HCT116 (cell line): ENCODE measurements at regions not wholly inside any gene's neighbourhood (a gene's known extent, or its start where the extent isn't known, plus 50 kb on each side); places are given as distances from the start of the nearest gene placed in this dataset.

ENCODE experiments used
- ATAC-seq: fragments of 200-7000 bp; cut with Tn5 transposase; 2 replicates; pipeline ENCODE4 v1.9.1; 2020; ENCODE audit warnings: mild to moderate bottlenecking, moderate library complexity
- BruUV-seq: library from RNA; stranded (reverse); fragments of 400-500 nt; replicated peaks from 2 replicates; lab custom pipeline; 2021; lab: Mats Ljungman, UMichigan
- CTCF ChIA-PET: fragments of 300-600 bp; sonication (Branson Sonifier 250); formaldehyde crosslinking; loops from one replicate; lab custom pipeline; 2021; ENCODE audit warnings: antibody characterized with exemption; lab: Charles Lee
- POLR2A ChIA-PET: fragments of 300-600, 350-600 bp; sonication (Branson Sonifier 250); formaldehyde crosslinking; loops from one replicate; lab custom pipeline; 2021; ENCODE audit warnings: antibody characterized with exemption; lab: Charles Lee
- RAD21 ChIA-PET, 2 experiments: fragments of 300-600 bp; sonication (Branson Sonifier 250); formaldehyde crosslinking; loops; one replicate each; lab custom pipeline; 2023; ENCODE audit warnings: low total read pairs in 2 of 2; ENCODE audit not compliant: uncharacterized antibody in 2 of 2, unreplicated experiment in 2 of 2, low non-redundant PET in 1 of 2; lab: Charles Lee
- DNase-seq: peaks from one replicate; pipeline ENCODE4 v3.0.0-alpha.2; 2010; ENCODE audit warnings: low read depth, low spot score
- H2AFZ ChIP-seq: fragments of 200-600 bp; shearing (Covaris generic), sonication (generic); 2 replicates; pipeline ENCODE4 v1.6.1; 2017; ENCODE audit warnings: low read depth, mixed run types, mixed read lengths, antibody characterized with exemption, low read length; ENCODE audit not compliant: poor library complexity, severe bottlenecking
- H3K27ac ChIP-seq: 2 replicates; pipeline ENCODE4 v1.5.1; 2012; ENCODE audit warnings: low read depth, low read length
- H3K27me3 ChIP-seq: fragments of 200-600 bp; sonication (generic); 2 replicates; pipeline ENCODE4 v1.6.1; 2016; ENCODE audit warnings: mixed run types, low read length, mixed read lengths; ENCODE audit not compliant: insufficient read depth
- H3K36me3 ChIP-seq, 2 experiments: fragments of 200-500 bp in 1 of 2; fragments of 200-600 bp in 1 of 2; sonication (Bioruptor generic) in 1 of 2; sonication (generic) in 1 of 2; 2 replicates each; pipeline versions ENCODE4 v1.5.1 to v1.6.1; 2014 to 2016; ENCODE audit warnings: low read length in 2 of 2, inconsistent platforms in 1 of 2, mixed read lengths in 1 of 2, mixed run types in 1 of 2; ENCODE audit not compliant: insufficient read depth in 2 of 2, control insufficient read depth in 1 of 2
- H3K4me1 ChIP-seq, 2 experiments: fragments of 200-600 bp in 1 of 2; sonication (generic) in 1 of 2; 2 replicates each; pipeline versions ENCODE4 v1.5.1 to v1.6.1; 2012 to 2017; ENCODE audit warnings: low read length in 2 of 2, inconsistent platforms in 1 of 2, mild to moderate bottlenecking in 1 of 2, mixed read lengths in 1 of 2, mixed run types in 1 of 2, moderate library complexity in 1 of 2; ENCODE audit not compliant: insufficient read depth in 2 of 2, control insufficient read depth in 1 of 2
- H3K4me2 ChIP-seq: fragments of 200-600 bp; sonication (generic); 2 replicates; pipeline ENCODE4 v1.6.1; 2017; ENCODE audit warnings: mixed run types, low read length, mixed read lengths
- H3K4me3 ChIP-seq, 2 experiments: fragments of 200-600 bp in 1 of 2; sonication (generic) in 1 of 2; replicated peaks in 1 of 2; 2 replicates each; pipeline ENCODE4 v1.5.1; 2011 to 2016; ENCODE audit warnings: low read length in 2 of 2, control low read depth in 1 of 2, low read depth in 1 of 2, mild to moderate bottlenecking in 1 of 2, mixed read lengths in 1 of 2, mixed run types in 1 of 2
- H3K79me2 ChIP-seq: fragments of 200-600 bp; sonication (generic); 2 replicates; pipeline ENCODE4 v1.6.1; 2017; ENCODE audit warnings: mild to moderate bottlenecking, mixed run types, low read length, moderate library complexity, mixed read lengths; ENCODE audit not compliant: insufficient read depth
- H3K9ac ChIP-seq: fragments of 200-600 bp; sonication (generic); 2 replicates; pipeline ENCODE4 v1.6.1; 2016; ENCODE audit warnings: low read length, mixed read lengths
- H3K9me2 ChIP-seq: fragments of 200-600 bp; sonication (generic), shearing (Covaris generic); 2 replicates; pipeline ENCODE4 v1.6.1; 2017; ENCODE audit warnings: mixed run types, mild to moderate bottlenecking, moderate library complexity; ENCODE audit not compliant: insufficient read depth
- H3K9me3 ChIP-seq, 2 experiments: fragments of 200-500 bp in 1 of 2; fragments of 200-600 bp in 1 of 2; sonication (Bioruptor generic) in 1 of 2; sonication (generic) in 1 of 2; 2 replicates each; pipeline ENCODE4 v1.6.1; 2014 to 2017; ENCODE audit warnings: low read length in 2 of 2, mixed read lengths in 2 of 2, inconsistent platforms in 1 of 2, low read depth in 1 of 2, mild to moderate bottlenecking in 1 of 2, mixed run types in 1 of 2, moderate library complexity in 1 of 2; ENCODE audit not compliant: control insufficient read depth in 1 of 2, insufficient read depth in 1 of 2
- H4K20me1 ChIP-seq: fragments of 200-600 bp; sonication (generic), shearing (Covaris generic); 2 replicates; pipeline ENCODE4 v1.6.1; 2017; ENCODE audit warnings: mixed run types, mild to moderate bottlenecking, moderate library complexity; ENCODE audit not compliant: insufficient read depth
- EZH2 ChIP-seq: fragments of 200-600 bp; sonication (generic); IDR thresholded peaks from 2 replicates; pipeline ENCODE4 v1.6.1; 2017; ENCODE audit warnings: antibody characterized with exemption, mixed run types
- RAD21 ChIP-seq: IDR thresholded peaks from 2 replicates; pipeline ENCODE4 v1.6.1; 2012; ENCODE audit warnings: low read depth, mild to moderate bottlenecking
- intact Hi-C: fragments of 100-400 bp; cut with micrococcal nuclease; formaldehyde crosslinking; loops from 2 replicates; pipeline ENCODE4 v1.10.0; 2022
- TF ChIP-seq, protein P1 (sequence below): IDR thresholded peaks from 2 replicates; pipeline ENCODE4 v1.6.1; 2012

DNA sequence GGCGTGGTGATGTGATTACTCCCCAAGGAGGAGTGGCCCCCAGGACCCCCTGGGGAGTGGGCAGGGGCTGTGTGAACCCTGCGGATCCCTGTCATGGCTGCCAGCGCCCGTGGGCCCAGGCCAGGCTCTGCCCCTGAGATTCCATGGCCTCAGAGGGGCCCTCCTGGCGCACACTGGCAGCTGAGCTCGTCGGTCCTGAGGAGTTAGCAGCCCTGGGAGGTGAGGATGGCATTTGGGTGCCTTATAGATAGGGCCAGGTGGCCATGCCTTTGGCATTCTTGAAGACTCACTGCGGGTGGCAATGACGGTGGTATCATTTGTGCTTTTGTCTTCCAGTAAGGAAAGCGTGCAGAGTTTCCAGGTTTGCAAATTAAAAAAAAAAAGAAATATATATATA, 146.8 kb upstream of the GSE1 start:
- H3K9ac ChIP-seq: no peak overlapping the region
- no peak for DNase-seq
- no peak overlapping the region for H3K4me3 ChIP-seq
- H3K9me2 ChIP-seq: no peaks in the 10 kb centered on the region
- H3K79me2 ChIP-seq: no peaks in the 10 kb centered on the region
- no peak overlapping the region for H2AFZ ChIP-seq
- H3K9me3 ChIP-seq: no peaks in the 10 kb centered on the region
- CTCF ChIA-PET: interaction anchor here (0.6 to 1.2 kb wide), 3 partner anchors 24 to 168 kb away, joined by 3 to 4 read pairs (median 3); no protein-coding TSS in a partner anchor
- no TSS peak for BruUV-seq
- POLR2A ChIA-PET: no interaction called here
- intact Hi-C loops: no loop called here
- H3K4me2 ChIP-seq: no peak overlapping the region
- H3K4me1 ChIP-seq: peaks cover 2 to 14% of the 10 kb centered on the region in 2 experiments; a peak in 3 of 4 replicates
- no peak overlapping the region for H3K27ac ChIP-seq
- RAD21 ChIA-PET: no interaction called here
- peaks cover 8% of the 10 kb centered on the region; the same call in 1 of the 2 replicates for H3K27me3 ChIP-seq
- H3K36me3 ChIP-seq: no peaks in the 10 kb centered on the region
- no peak for ATAC-seq
- no peak for TF ChIP-seq RAD21
- TF ChIP-seq, protein P1, sequence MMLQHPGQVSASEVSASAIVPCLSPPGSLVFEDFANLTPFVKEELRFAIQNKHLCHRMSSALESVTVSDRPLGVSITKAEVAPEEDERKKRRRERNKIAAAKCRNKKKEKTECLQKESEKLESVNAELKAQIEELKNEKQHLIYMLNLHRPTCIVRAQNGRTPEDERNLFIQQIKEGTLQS: no peak
- TF ChIP-seq, all 23 proteins: peak for 0
- H4K20me1 ChIP-seq: no peaks in the 10 kb centered on the region

- no peak for ATAC-seq
- BruUV-seq: no TSS peak
- Histone ChIP-seq H3K79me2 (no peaks in the 10 kb centered on the region), H4K20me1 (no peaks in the 10 kb centered on the region), H3K9me2 (no peaks in the 10 kb centered on the region), H3K4me2 (no peak overlapping the region), H2AFZ (no peak overlapping the region), H3K27me3 (peaks cover 3% of the 10 kb centered on the region; the same call in 1 of the 2 replicates), H3K36me3 (no peaks in the 10 kb centered on the region), H3K4me1 (peaks cover 9 to 19% of the 10 kb centered on the region in 2 experiments), H3K4me3 (no peak overlapping the region), H3K9ac (no peak overlapping the region), H3K9me3 (no peaks in the 10 kb centered on the region), H3K27ac (no peak overlapping the region)
- ChIA-PET RAD21 (no interaction called here), CTCF (no interaction called here), POLR2A (no interaction called here)
- DNase-seq: no peak
- TF ChIP-seq EZH2: no peak
- TF ChIP-seq, protein P1: no peak
- no peak for TF ChIP-seq RAD21
- intact Hi-C loops: no loop called here
Measured at GRCh38 chr16:85466989-85467388, 146.1 kb upstream of the GSE1 start.
